ENCODE measurements at regions not wholly inside any gene's neighbourhood (a gene's known extent, or its start where the extent isn't known, plus 50 kb on each side); places are given as distances from the start of the nearest gene placed in this dataset.

GRCh38 chr5:142509026-142509425, 176.9 kb downstream of the FGF1 start:
- Histone ChIP-seq H3K9me3 (ENCODE audit: control extremely low read depth in 1 of 3, control insufficient read depth in 2 of 3, insufficient read depth in 1 of 3, low read length in 2 of 3) (peaks cover 0 to 3% (median 0%) of the 10 kb centered on the region in 3 donors), H3K4me2 (replicated peaks; ENCODE audit: low read depth, low read length, poor library complexity, severe bottlenecking) (no peak overlapping the region), H3K27me3 (replicated peaks in 1 of 4; ENCODE audit: control extremely low read depth in 1 of 4, control insufficient read depth in 3 of 4, insufficient read depth in 4 of 4, low read length in 3 of 4) (peaks cover 0 to 9% (median 3%) of the 10 kb centered on the region in 4 experiments), H3K27ac (ENCODE audit: low read length in 2 of 2) (no peak overlapping the region), H2AFZ (ENCODE audit: insufficient read depth, low read depth, low read length, poor library complexity, severe bottlenecking) (no peak overlapping the region), H3K4me1 (ENCODE audit: control insufficient read depth in 2 of 2, insufficient read depth in 2 of 2, low read length in 2 of 2) (no peaks in the 10 kb centered on the region), H3K4me3 (ENCODE audit: control extremely low read depth in 1 of 5, extremely low read depth in 1 of 5, insufficient read depth in 1 of 5, low read depth in 2 of 5, low read length in 4 of 5) (no peak overlapping the region), H4K20me1 (ENCODE audit: control insufficient read depth, insufficient read depth, low read length, poor library complexity, severe bottlenecking) (no peaks in the 10 kb centered on the region), H3K36me3 (replicated peaks in 1 of 2; ENCODE audit: control extremely low read depth in 1 of 2, control insufficient read depth in 1 of 2, extremely low read depth in 1 of 2, insufficient read depth in 2 of 2, low read length in 1 of 2) (no peaks in the 10 kb centered on the region), H3K79me2 (ENCODE audit: control insufficient read depth, insufficient read depth, low read length) (no peaks in the 10 kb centered on the region), H3K9ac (ENCODE audit: low read length) (no peak overlapping the region)
- no CpG with 5 or more reads among the region's 1 CpG for WGBS (ENCODE audit: insufficient coverage)
- Mint-ChIP-seq H3K27me3 (peaks cover 24% of the 10 kb centered on the region), H3K27ac (no peak overlapping the region), H3K4me1 (no peaks in the 10 kb centered on the region), H3K4me3 (no peak overlapping the region), H3K9me3 (ENCODE audit: insufficient read depth) (no peaks in the 10 kb centered on the region)
- DNase-seq: no peak
- ChIA-PET CTCF (no interaction called here), POLR2A (no interaction called here)
- no peak for ATAC-seq (ENCODE audit: low read depth)
- intact Hi-C loops (cut with micrococcal nuclease): no loop called here
- TF ChIP-seq, protein P1, sequence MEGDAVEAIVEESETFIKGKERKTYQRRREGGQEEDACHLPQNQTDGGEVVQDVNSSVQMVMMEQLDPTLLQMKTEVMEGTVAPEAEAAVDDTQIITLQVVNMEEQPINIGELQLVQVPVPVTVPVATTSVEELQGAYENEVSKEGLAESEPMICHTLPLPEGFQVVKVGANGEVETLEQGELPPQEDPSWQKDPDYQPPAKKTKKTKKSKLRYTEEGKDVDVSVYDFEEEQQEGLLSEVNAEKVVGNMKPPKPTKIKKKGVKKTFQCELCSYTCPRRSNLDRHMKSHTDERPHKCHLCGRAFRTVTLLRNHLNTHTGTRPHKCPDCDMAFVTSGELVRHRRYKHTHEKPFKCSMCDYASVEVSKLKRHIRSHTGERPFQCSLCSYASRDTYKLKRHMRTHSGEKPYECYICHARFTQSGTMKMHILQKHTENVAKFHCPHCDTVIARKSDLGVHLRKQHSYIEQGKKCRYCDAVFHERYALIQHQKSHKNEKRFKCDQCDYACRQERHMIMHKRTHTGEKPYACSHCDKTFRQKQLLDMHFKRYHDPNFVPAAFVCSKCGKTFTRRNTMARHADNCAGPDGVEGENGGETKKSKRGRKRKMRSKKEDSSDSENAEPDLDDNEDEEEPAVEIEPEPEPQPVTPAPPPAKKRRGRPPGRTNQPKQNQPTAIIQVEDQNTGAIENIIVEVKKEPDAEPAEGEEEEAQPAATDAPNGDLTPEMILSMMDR (IDR thresholded peaks at IDR 0.05): no peak
- TF ChIP-seq EZH2 (IDR thresholded peaks at IDR 0.05; ENCODE audit: borderline replicate concordance, insufficient read depth, low read depth, low read length, poor library complexity, severe bottlenecking): no peak

DNA sequence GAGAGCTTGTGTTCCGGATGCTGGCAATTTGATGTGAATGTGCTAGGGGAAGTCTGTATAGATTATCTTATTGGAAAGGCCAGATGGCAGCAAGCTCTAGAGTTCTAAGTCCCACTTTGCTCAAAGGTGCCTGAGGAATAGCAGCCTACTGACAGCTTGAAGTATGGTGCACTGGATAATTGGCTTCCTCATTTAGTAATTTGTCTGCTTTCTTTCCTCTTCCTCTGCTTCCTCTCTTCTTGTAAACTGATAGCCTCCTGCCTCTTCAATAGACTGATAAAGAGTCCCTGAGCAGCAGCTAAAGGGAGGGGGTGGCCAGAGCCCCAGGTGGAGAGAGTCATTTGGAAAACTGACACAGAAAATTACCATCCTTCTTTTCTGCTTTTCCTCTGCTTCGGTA, 177.3 kb downstream of the FGF1 start:
- no peak overlapping the region for H3K4me3 ChIP-seq (ENCODE audit: control extremely low read depth in 1 of 5, extremely low read depth in 1 of 5, insufficient read depth in 1 of 5, low read depth in 2 of 5, low read length in 4 of 5)
- Mint-ChIP-seq H3K9me3 (ENCODE audit: insufficient read depth) (no peaks in the 10 kb centered on the region), H3K4me3 (no peak overlapping the region), H3K4me1 (no peaks in the 10 kb centered on the region), H3K27me3 (peaks cover 28% of the 10 kb centered on the region), H3K27ac (no peak overlapping the region)
- ChIA-PET POLR2A (no interaction called here), CTCF (no interaction called here)
- WGBS (ENCODE audit: insufficient coverage): 88% methylated on average over 1 of the region's 2 CpGs
- H2AFZ ChIP-seq (ENCODE audit: insufficient read depth, low read depth, low read length, poor library complexity, severe bottlenecking): no peak overlapping the region
- intact Hi-C loops (cut with micrococcal nuclease): no loop called here
- ATAC-seq (ENCODE audit: low read depth) (no peak), DNase-seq (no peak)
- H3K4me1 ChIP-seq (ENCODE audit: control insufficient read depth in 2 of 2, insufficient read depth in 2 of 2, low read length in 2 of 2): no peaks in the 10 kb centered on the region
- no peaks in the 10 kb centered on the region for H3K79me2 ChIP-seq (ENCODE audit: control insufficient read depth, insufficient read depth, low read length)
- H3K27ac ChIP-seq (ENCODE audit: low read length in 2 of 2): no peak overlapping the region
- TF ChIP-seq, protein P1 (IDR thresholded peaks at IDR 0.05): no peak
- TF ChIP-seq EZH2 (IDR thresholded peaks at IDR 0.05; ENCODE audit: borderline replicate concordance, insufficient read depth, low read depth, low read length, poor library complexity, severe bottlenecking): no peak
- peaks cover 0 to 3% (median 0%) of the 10 kb centered on the region in 3 donors for H3K9me3 ChIP-seq (ENCODE audit: control extremely low read depth in 1 of 3, control insufficient read depth in 2 of 3, insufficient read depth in 1 of 3, low read length in 2 of 3)
- no peak overlapping the region for H3K9ac ChIP-seq (ENCODE audit: low read length)
- no peaks in the 10 kb centered on the region for H4K20me1 ChIP-seq (ENCODE audit: control insufficient read depth, insufficient read depth, low read length, poor library complexity, severe bottlenecking)
- H3K4me2 ChIP-seq (replicated peaks; ENCODE audit: low read depth, low read length, poor library complexity, severe bottlenecking): no peak overlapping the region
- peaks cover 0 to 9% (median 3%) of the 10 kb centered on the region in 4 experiments for H3K27me3 ChIP-seq (replicated peaks in 1 of 4; ENCODE audit: control extremely low read depth in 1 of 4, control insufficient read depth in 3 of 4, insufficient read depth in 4 of 4, low read length in 3 of 4)
- no peaks in the 10 kb centered on the region for H3K36me3 ChIP-seq (replicated peaks in 1 of 2; ENCODE audit: control extremely low read depth in 1 of 2, control insufficient read depth in 1 of 2, extremely low read depth in 1 of 2, insufficient read depth in 2 of 2, low read length in 1 of 2)
